Fibroblast of villous mesenchyme (primary cell): ENCODE measurements at regions not wholly inside any gene's neighbourhood (a gene's known extent, or its start where the extent isn't known, plus 50 kb on each side); places are given as distances from the start of the nearest gene placed in this dataset.

Experiments used
- DNase-seq: peaks from one replicate; pipeline ENCODE4 v3.0.0-alpha.2; 2010; ENCODE audit warnings: low read depth
- H3K4me3 ChIP-seq: 2 replicates; pipeline ENCODE4 v1.5.1; 2011; ENCODE audit warnings: low read depth, mild to moderate bottlenecking, low read length
- CTCF ChIP-seq: IDR thresholded peaks from 2 replicates; pipeline ENCODE4 v1.5.1; 2012; ENCODE audit warnings: low read depth, mild to moderate bottlenecking, low read length; ENCODE audit not compliant: insufficient read depth

GRCh38 chr6:8562125-8562524 lies 126.8 kb upstream of the SLC35B3 start:
- no peak for DNase-seq
- TF ChIP-seq CTCF: no peak
- H3K4me3 ChIP-seq: no peak overlapping the region

- H3K4me3 ChIP-seq: no peak overlapping the region
- DNase-seq: no peak
- no peak for TF ChIP-seq CTCF
Observed at GRCh38 chr6:8558953-8559352, 123.6 kb upstream of the SLC35B3 start.

GRCh38 chr6:8557014-8557748 lies 121.8 kb upstream of the SLC35B3 start:
- no peak for DNase-seq
- H3K4me3 ChIP-seq: no peak overlapping the region
- TF ChIP-seq CTCF: no peak

GRCh38 chr6:8556370-8557013 lies 121.1 kb upstream of the SLC35B3 start:
- H3K4me3 ChIP-seq: no peak overlapping the region
- DNase-seq: peak; percentile 31
- TF ChIP-seq CTCF: no peak

- no peak for TF ChIP-seq CTCF
- no peak for DNase-seq
- no peak overlapping the region for H3K4me3 ChIP-seq
Observed at GRCh38 chr6:8551993-8552392, 116.6 kb upstream of the SLC35B3 start.

- TF ChIP-seq CTCF: no peak
- no peak overlapping the region for H3K4me3 ChIP-seq
- no peak for DNase-seq
Observed at GRCh38 chr6:8551386-8551785, 116.0 kb upstream of the SLC35B3 start.
